GM20000 (cell line): ENCODE measurements at regions not wholly inside any gene's neighbourhood (a gene's known extent, or its start where the extent isn't known, plus 50 kb on each side); places are given as distances from the start of the nearest gene placed in this dataset.
"Not testable (repeated sequence)": the region's sequence is repeated elsewhere in the genome, so short reads cannot be mapped to it uniquely, and the experiment has no call there.

ENCODE experiments used
- DNase-seq: peaks from one replicate; pipeline ENCODE4 v3.0.0; 2012; ENCODE audit warnings: low spot score
- TF ChIP-seq, protein P1 (sequence below): IDR thresholded peaks from 2 replicates; pipeline ENCODE4 v1.5.1; 2012; ENCODE audit warnings: mild to moderate bottlenecking, control low read depth; ENCODE audit errors: extremely low read depth, missing control alignments

DNA sequence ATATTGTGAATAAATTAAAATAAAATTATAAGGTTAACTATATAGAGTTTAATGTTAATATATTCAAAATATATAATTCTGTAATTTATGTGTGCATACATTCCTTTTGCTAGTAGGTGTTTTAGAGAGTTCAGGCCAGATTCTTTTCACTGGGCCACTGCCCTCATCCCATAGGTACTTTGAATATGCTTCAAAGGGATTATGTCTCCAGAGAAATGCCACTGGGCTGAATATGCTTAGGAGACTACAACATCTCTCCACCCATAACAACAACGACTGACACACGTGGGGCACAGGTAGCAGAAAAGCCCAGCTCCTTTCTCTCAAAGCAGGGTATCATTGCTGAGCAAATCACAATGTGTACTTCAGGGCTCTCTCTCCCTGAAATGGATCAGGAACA is 290.9 kb upstream of the TACR3 start:
- no peak for DNase-seq
- TF ChIP-seq, protein P1, sequence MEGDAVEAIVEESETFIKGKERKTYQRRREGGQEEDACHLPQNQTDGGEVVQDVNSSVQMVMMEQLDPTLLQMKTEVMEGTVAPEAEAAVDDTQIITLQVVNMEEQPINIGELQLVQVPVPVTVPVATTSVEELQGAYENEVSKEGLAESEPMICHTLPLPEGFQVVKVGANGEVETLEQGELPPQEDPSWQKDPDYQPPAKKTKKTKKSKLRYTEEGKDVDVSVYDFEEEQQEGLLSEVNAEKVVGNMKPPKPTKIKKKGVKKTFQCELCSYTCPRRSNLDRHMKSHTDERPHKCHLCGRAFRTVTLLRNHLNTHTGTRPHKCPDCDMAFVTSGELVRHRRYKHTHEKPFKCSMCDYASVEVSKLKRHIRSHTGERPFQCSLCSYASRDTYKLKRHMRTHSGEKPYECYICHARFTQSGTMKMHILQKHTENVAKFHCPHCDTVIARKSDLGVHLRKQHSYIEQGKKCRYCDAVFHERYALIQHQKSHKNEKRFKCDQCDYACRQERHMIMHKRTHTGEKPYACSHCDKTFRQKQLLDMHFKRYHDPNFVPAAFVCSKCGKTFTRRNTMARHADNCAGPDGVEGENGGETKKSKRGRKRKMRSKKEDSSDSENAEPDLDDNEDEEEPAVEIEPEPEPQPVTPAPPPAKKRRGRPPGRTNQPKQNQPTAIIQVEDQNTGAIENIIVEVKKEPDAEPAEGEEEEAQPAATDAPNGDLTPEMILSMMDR: no peak

DNA sequence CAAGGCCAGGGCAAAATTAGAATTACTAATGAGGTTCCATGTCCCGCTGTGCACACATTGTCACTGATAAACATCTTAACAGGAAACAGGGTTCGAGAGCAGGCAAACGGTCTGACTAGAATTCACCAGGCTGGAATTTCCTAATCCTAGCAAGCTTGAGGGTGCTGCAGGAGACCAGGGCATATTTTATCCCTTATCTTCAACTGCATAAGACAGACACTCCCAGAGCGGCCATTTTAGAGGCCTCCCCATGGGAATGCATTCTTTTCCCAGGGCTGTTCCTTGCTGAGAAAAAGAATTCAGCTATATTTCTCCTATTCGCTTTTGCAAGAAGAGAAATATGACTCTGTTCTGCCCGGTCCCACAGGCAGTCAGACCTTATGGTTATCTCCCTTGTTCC is 282.5 kb upstream of the TACR3 start:
- DNase-seq: not testable (repeated sequence)

DNA sequence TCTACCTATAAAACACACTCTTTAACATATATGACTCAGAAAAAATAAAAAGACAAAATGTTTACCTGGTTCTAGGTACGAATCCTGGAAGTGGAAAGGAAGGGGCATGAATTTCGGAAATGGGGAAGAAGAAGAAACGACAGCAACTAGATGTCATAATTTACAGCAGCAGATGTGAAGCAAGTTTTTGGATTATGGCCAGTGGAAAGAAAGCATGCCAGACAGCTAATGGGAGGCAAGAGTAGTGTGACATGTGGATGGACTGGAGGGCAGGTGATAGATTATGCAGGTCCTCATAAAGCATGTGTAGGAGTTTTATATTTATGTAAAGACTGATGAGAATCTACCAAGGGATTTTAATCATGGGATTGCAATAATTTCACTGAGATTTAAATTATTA is 279.0 kb upstream of the TACR3 start:
- TF ChIP-seq, protein P1: no peak

DNA sequence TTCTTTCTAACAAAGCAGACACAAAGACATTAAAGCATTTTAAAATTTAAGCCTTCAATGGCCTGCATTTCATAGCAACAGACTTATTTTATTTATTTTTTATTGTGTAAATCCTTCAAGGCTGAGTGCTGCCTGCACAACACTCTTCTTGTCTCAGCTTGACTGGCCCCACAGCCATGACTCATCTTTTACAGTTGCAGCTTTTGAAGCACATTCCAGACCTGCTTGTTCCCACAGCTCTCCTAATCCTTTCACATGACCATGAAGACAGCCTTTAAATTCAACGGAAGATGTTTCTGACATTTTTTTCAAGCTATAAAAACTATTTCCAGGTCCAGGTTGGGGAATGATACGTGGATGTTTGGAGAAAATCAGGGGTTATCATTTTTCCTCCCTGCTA is 276.9 kb upstream of the TACR3 start:
- TF ChIP-seq, protein P1: no peak
- DNase-seq: no peak

More for the DNA sequence above, 279.0 kb upstream of the TACR3 start:
- DNase-seq: no peak

- DNase-seq: no peak
- TF ChIP-seq, protein P1: no peak
These were observed 276.3 kb upstream of the TACR3 start for GRCh38 chr4:103996064-103996463.

DNA sequence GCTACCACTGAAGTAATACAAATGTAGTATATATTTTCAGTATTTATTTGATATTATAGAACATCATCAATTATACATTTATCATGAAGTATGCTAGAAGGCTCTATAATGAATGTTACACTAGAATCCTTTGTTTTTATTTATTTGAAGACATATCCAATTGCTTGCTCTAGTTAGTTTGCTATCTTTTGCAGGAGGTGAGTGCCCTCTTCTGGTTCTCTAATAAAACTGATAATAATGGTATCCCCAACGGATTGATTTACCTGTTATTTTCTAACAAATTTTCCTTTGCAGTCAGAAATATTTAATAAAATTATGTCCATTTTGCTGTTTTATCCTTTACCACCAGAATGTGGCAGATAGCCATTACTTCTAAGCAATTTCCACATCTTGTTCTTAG is 274.3 kb upstream of the TACR3 start:
- DNase-seq: no peak
- TF ChIP-seq, protein P1: no peak

DNA sequence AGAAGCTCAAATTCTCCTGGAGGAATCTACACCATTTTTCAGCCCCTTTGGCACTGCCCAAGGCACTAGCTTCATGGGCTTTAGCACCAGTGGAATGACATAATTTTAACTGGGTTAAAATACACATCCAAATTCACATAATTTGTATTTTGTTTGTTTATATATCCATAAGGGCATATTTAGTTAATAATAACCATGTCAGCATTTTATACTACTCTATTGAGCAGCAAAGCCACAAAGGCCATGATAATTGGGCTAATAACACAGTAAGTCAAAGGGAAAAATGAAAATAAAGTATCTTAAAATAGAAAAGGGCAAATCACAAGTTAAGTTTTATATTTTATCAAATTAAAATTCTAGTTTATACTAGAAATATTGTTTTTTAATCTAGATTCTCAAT is 262.7 kb upstream of the TACR3 start:
- no peak for DNase-seq
- TF ChIP-seq, protein P1: no peak

GRCh38 chr4:103948244-103949018 is 228.6 kb upstream of the TACR3 start:
- DNase-seq: no peak
- TF ChIP-seq, protein P1: no peak
